Calu3 (cell line): ENCODE measurements at regions not wholly inside any gene's neighbourhood (a gene's known extent, or its start where the extent isn't known, plus 50 kb on each side); places are given as distances from the start of the nearest gene placed in this dataset.

ENCODE experiments used
- BruUV-seq: library from RNA; stranded (reverse); fragments of 400-500 nt; replicated peaks from 2 replicates; lab custom pipeline; 2021; lab: Mats Ljungman, UMichigan
- CTCF ChIA-PET: fragments of 300-600 bp; sonication (Branson Sonifier 250); formaldehyde crosslinking; loops from one replicate; lab custom pipeline; 2022; ENCODE audit warnings: antibody characterized with exemption; lab: Charles Lee
- DNase-seq: peaks from one replicate; pipeline ENCODE4 v3.0.0; 2022
- H3K27ac Mint-ChIP-seq: one replicate; pipeline ENCODE4 v1.8.0; 2022; ENCODE audit warnings: mixed read lengths; ENCODE audit not compliant: unreplicated experiment
- H3K27me3 Mint-ChIP-seq: one replicate; pipeline ENCODE4 v1.8.0; 2022; ENCODE audit warnings: mixed read lengths; ENCODE audit not compliant: unreplicated experiment
- H3K36me3 Mint-ChIP-seq: one replicate; pipeline ENCODE4 v1.8.0; 2022; ENCODE audit warnings: mild to moderate bottlenecking, moderate library complexity, mixed read lengths; ENCODE audit not compliant: insufficient read depth, unreplicated experiment
- H3K4me1 Mint-ChIP-seq: one replicate; pipeline ENCODE4 v1.8.0; 2022; ENCODE audit warnings: mild to moderate bottlenecking, low read depth, mixed read lengths; ENCODE audit not compliant: unreplicated experiment
- H3K4me3 Mint-ChIP-seq: one replicate; pipeline ENCODE4 v1.8.0; 2022; ENCODE audit warnings: mild to moderate bottlenecking, low read depth, moderate library complexity, mixed read lengths; ENCODE audit not compliant: unreplicated experiment
- H3K9me3 Mint-ChIP-seq: one replicate; pipeline ENCODE4 v1.8.0; 2022; ENCODE audit warnings: low read depth, mixed read lengths; ENCODE audit not compliant: unreplicated experiment
- intact Hi-C: fragments of 100-400 bp; cut with micrococcal nuclease; formaldehyde crosslinking; loops from one replicate; pipeline ENCODE4 v1.10.0; 2022; ENCODE audit not compliant: unreplicated experiment
- TF ChIP-seq, protein P1 (sequence below): fragments of 200-600 bp; IDR thresholded peaks from one replicate; pipeline ENCODE4 v1.8.0; 2022; ENCODE audit warnings: antibody characterized with exemption; ENCODE audit not compliant: unreplicated experiment

GRCh38 chr3:176526225-176526624, 671.1 kb downstream of the TBL1XR1 start:
- CTCF ChIA-PET: no interaction called here
- Mint-ChIP-seq H3K27ac (no peak overlapping the region), H3K27me3 (no peaks in the 10 kb centered on the region), H3K36me3 (no peaks in the 10 kb centered on the region), H3K4me3 (no peak overlapping the region), H3K9me3 (peaks cover 4% of the 10 kb centered on the region), H3K4me1 (no peaks in the 10 kb centered on the region)
- TF ChIP-seq, protein P1, sequence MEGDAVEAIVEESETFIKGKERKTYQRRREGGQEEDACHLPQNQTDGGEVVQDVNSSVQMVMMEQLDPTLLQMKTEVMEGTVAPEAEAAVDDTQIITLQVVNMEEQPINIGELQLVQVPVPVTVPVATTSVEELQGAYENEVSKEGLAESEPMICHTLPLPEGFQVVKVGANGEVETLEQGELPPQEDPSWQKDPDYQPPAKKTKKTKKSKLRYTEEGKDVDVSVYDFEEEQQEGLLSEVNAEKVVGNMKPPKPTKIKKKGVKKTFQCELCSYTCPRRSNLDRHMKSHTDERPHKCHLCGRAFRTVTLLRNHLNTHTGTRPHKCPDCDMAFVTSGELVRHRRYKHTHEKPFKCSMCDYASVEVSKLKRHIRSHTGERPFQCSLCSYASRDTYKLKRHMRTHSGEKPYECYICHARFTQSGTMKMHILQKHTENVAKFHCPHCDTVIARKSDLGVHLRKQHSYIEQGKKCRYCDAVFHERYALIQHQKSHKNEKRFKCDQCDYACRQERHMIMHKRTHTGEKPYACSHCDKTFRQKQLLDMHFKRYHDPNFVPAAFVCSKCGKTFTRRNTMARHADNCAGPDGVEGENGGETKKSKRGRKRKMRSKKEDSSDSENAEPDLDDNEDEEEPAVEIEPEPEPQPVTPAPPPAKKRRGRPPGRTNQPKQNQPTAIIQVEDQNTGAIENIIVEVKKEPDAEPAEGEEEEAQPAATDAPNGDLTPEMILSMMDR: no peak
- no peak for DNase-seq
- no TSS peak for BruUV-seq
- intact Hi-C loops: no loop called here

GRCh38 chr3:176523114-176523513, 674.2 kb downstream of the TBL1XR1 start:
- H3K4me1 Mint-ChIP-seq: no peaks in the 10 kb centered on the region
- TF ChIP-seq, protein P1: no peak
- CTCF ChIA-PET: interaction anchor here (0.6 kb wide), 1 partner anchor 422 kb away, joined by 3 read pairs; no protein-coding TSS in a partner anchor
- H3K36me3 Mint-ChIP-seq: no peaks in the 10 kb centered on the region
- no peak overlapping the region for H3K27ac Mint-ChIP-seq
- DNase-seq: no peak
- intact Hi-C loops: no loop called here
- no peak overlapping the region for H3K4me3 Mint-ChIP-seq
- BruUV-seq: no TSS peak
- peaks cover 5% of the 10 kb centered on the region for H3K9me3 Mint-ChIP-seq
- no peaks in the 10 kb centered on the region for H3K27me3 Mint-ChIP-seq

DNA sequence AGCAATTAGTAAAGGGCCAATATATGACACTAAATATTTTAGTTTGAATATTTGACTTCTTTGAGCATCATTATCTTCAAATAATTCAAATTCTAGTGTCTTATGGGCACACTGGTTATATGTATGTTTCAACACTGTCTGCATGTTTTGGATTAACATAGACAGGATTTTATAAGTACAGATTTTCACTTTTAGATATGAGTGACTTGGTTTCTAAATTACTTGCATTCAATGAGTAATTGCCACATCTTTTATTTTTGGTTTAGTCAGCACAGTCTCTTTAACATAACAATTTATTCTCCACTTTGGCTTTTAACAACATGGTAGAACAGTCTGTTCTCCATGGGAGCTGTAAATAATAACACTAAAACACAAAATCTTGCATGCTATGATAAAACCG, 674.8 kb downstream of the TBL1XR1 start:
- H3K4me3 Mint-ChIP-seq: no peak overlapping the region
- H3K36me3 Mint-ChIP-seq: no peaks in the 10 kb centered on the region
- CTCF ChIA-PET: interaction anchor here (0.6 kb wide), 1 partner anchor 423 kb away, joined by 3 read pairs; no protein-coding TSS in a partner anchor
- no peaks in the 10 kb centered on the region for H3K27me3 Mint-ChIP-seq
- intact Hi-C loops: no loop called here
- TF ChIP-seq, protein P1: no peak
- H3K27ac Mint-ChIP-seq: no peak overlapping the region
- H3K9me3 Mint-ChIP-seq: peaks cover 6% of the 10 kb centered on the region
- DNase-seq: no peak
- BruUV-seq: no TSS peak
- no peaks in the 10 kb centered on the region for H3K4me1 Mint-ChIP-seq

- Mint-ChIP-seq H3K4me1 (no peaks in the 10 kb centered on the region), H3K9me3 (peaks cover 6% of the 10 kb centered on the region), H3K27ac (no peak overlapping the region), H3K27me3 (no peaks in the 10 kb centered on the region), H3K36me3 (no peaks in the 10 kb centered on the region), H3K4me3 (no peak overlapping the region)
- CTCF ChIA-PET: no interaction called here
- no peak for DNase-seq
- no TSS peak for BruUV-seq
- TF ChIP-seq, protein P1: no peak
- intact Hi-C loops: no loop called here
These were observed 675.6 kb downstream of the TBL1XR1 start for GRCh38 chr3:176521531-176522175.
